ENCODE measurements at regions not wholly inside any gene's neighbourhood (a gene's known extent, or its start where the extent isn't known, plus 50 kb on each side); places are given as distances from the start of the nearest gene placed in this dataset.

GRCh38 chr3:71875461-71875947 is 90.6 kb upstream of the PROK2 start:
- no peak overlapping the region for H4K8ac ChIP-seq (ENCODE audit: low read depth, low read length)
- H3K4me3 ChIP-seq (ENCODE audit: low read length): no peak overlapping the region
- H3K23ac ChIP-seq (ENCODE audit: low read length): no peak overlapping the region
- no peaks in the 10 kb centered on the region for H3K27me3 ChIP-seq (ENCODE audit: insufficient read depth, low read length, poor library complexity)
- no peak overlapping the region for H3K4ac ChIP-seq (ENCODE audit: low read depth, low read length)
- no peaks in the 10 kb centered on the region for H3K36me3 ChIP-seq (ENCODE audit: control insufficient read depth, insufficient read depth, low read length)
- no peak overlapping the region for H4K5ac ChIP-seq (ENCODE audit: low read length)
- no peaks in the 10 kb centered on the region for H3K79me1 ChIP-seq (ENCODE audit: low read length)
- peak; percentile 99 for DNase-seq
- H3K18ac ChIP-seq (ENCODE audit: low read length): no peak overlapping the region
- WGBS (ENCODE audit: extremely low coverage, insufficient coverage, low lambda C conversion rate): no CpG with 5 or more reads among the region's 4 CpGs
- H3K4me1 ChIP-seq (ENCODE audit: control insufficient read depth, low read depth, low read length): peaks cover 10% of the 10 kb centered on the region
- no peak overlapping the region for H3K56ac ChIP-seq (ENCODE audit: low read length)
- no peak overlapping the region for H2AK5ac ChIP-seq (ENCODE audit: low read length)
- no peak overlapping the region for H2BK5ac ChIP-seq (ENCODE audit: low read length)
- H3K9ac ChIP-seq (ENCODE audit: low read length): no peak overlapping the region
- H3K4me2 ChIP-seq (ENCODE audit: low read length): no peak overlapping the region
- H3K27ac ChIP-seq (ENCODE audit: low read depth, low read length): no peak overlapping the region
- no peak overlapping the region for H2BK15ac ChIP-seq (replicated peaks; ENCODE audit: low read depth)
- H3K79me2 ChIP-seq (ENCODE audit: control insufficient read depth, insufficient read depth, low read length): no peaks in the 10 kb centered on the region
- H2BK120ac ChIP-seq (ENCODE audit: low read depth, low read length): no peak overlapping the region

DNA sequence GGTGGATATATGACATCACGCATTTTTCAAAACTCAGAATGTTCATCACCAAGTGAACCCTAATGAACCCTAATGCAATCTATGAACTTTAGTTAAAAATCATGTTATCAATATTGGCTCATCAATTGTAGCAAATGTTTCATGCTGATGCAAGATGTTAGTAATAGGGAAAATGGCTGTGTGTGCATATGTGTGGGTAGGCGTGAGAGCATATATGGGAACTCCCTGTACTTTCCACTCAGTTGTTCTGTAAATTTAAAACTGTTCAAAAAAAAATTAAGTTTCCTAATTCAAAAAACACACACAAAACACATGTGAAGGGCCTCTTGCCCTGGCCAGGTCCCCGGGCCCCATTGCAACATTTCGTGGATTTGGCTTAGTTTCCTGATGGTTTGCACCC is 89.7 kb upstream of the PROK2 start:
- Histone ChIP-seq H3K4me2 (ENCODE audit: low read length) (no peak overlapping the region), H3K9ac (ENCODE audit: low read length) (no peak overlapping the region), H2BK5ac (ENCODE audit: low read length) (no peak overlapping the region), H2BK120ac (ENCODE audit: low read depth, low read length) (no peak overlapping the region), H2AK5ac (ENCODE audit: low read length) (no peak overlapping the region), H4K5ac (ENCODE audit: low read length) (no peak overlapping the region), H3K4me3 (ENCODE audit: low read length) (no peak overlapping the region), H3K18ac (ENCODE audit: low read length) (no peak overlapping the region), H3K56ac (ENCODE audit: low read length) (no peak overlapping the region), H3K4me1 (ENCODE audit: control insufficient read depth, low read depth, low read length) (peaks cover 10% of the 10 kb centered on the region), H2BK15ac (replicated peaks; ENCODE audit: low read depth) (no peak overlapping the region), H3K36me3 (ENCODE audit: control insufficient read depth, insufficient read depth, low read length) (no peaks in the 10 kb centered on the region), H3K4ac (ENCODE audit: low read depth, low read length) (no peak overlapping the region), H3K27me3 (ENCODE audit: insufficient read depth, low read length, poor library complexity) (no peaks in the 10 kb centered on the region), H3K27ac (ENCODE audit: low read depth, low read length) (no peak overlapping the region), H3K79me2 (ENCODE audit: control insufficient read depth, insufficient read depth, low read length) (no peaks in the 10 kb centered on the region), H3K79me1 (ENCODE audit: low read length) (no peaks in the 10 kb centered on the region), H4K8ac (ENCODE audit: low read depth, low read length) (no peak overlapping the region), H3K23ac (ENCODE audit: low read length) (no peak overlapping the region)
- no peak for DNase-seq
- no CpG with 5 or more reads among the region's 4 CpGs for WGBS (ENCODE audit: extremely low coverage, insufficient coverage, low lambda C conversion rate)

- Histone ChIP-seq H3K23ac (ENCODE audit: low read length) (no peak overlapping the region), H3K4me1 (ENCODE audit: control insufficient read depth, low read depth, low read length) (peaks cover 10% of the 10 kb centered on the region), H3K27ac (ENCODE audit: low read depth, low read length) (no peak overlapping the region), H2BK15ac (replicated peaks; ENCODE audit: low read depth) (no peak overlapping the region), H3K9ac (ENCODE audit: low read length) (no peak overlapping the region), H4K5ac (ENCODE audit: low read length) (no peak overlapping the region), H2BK5ac (ENCODE audit: low read length) (no peak overlapping the region), H3K4me3 (ENCODE audit: low read length) (no peak overlapping the region), H3K4me2 (ENCODE audit: low read length) (no peak overlapping the region), H3K18ac (ENCODE audit: low read length) (no peak overlapping the region), H3K79me1 (ENCODE audit: low read length) (no peaks in the 10 kb centered on the region), H3K27me3 (ENCODE audit: insufficient read depth, low read length, poor library complexity) (no peaks in the 10 kb centered on the region), H3K56ac (ENCODE audit: low read length) (no peak overlapping the region), H3K36me3 (ENCODE audit: control insufficient read depth, insufficient read depth, low read length) (no peaks in the 10 kb centered on the region), H2BK120ac (ENCODE audit: low read depth, low read length) (no peak overlapping the region), H2AK5ac (ENCODE audit: low read length) (no peak overlapping the region), H3K79me2 (ENCODE audit: control insufficient read depth, insufficient read depth, low read length) (no peaks in the 10 kb centered on the region), H4K8ac (ENCODE audit: low read depth, low read length) (no peak overlapping the region), H3K4ac (ENCODE audit: low read depth, low read length) (no peak overlapping the region)
- WGBS (ENCODE audit: extremely low coverage, insufficient coverage, low lambda C conversion rate): no CpG with 5 or more reads among the region's 10 CpGs
- peak; percentile 85 for DNase-seq
Measured at GRCh38 chr3:71873093-71873611, 88.2 kb upstream of the PROK2 start.

GRCh38 chr3:71872256-71872655 is 87.3 kb upstream of the PROK2 start:
- Histone ChIP-seq H3K27ac (ENCODE audit: low read depth, low read length) (no peak overlapping the region), H3K4ac (ENCODE audit: low read depth, low read length) (no peak overlapping the region), H2BK15ac (replicated peaks; ENCODE audit: low read depth) (no peak overlapping the region), H2BK120ac (ENCODE audit: low read depth, low read length) (no peak overlapping the region), H3K4me1 (ENCODE audit: control insufficient read depth, low read depth, low read length) (peaks cover 8% of the 10 kb centered on the region), H3K27me3 (ENCODE audit: insufficient read depth, low read length, poor library complexity) (no peaks in the 10 kb centered on the region), H2BK5ac (ENCODE audit: low read length) (no peak overlapping the region), H3K4me3 (ENCODE audit: low read length) (no peak overlapping the region), H3K9ac (ENCODE audit: low read length) (no peak overlapping the region), H3K23ac (ENCODE audit: low read length) (no peak overlapping the region), H4K5ac (ENCODE audit: low read length) (no peak overlapping the region), H3K79me1 (ENCODE audit: low read length) (no peaks in the 10 kb centered on the region), H2AK5ac (ENCODE audit: low read length) (no peak overlapping the region), H3K36me3 (ENCODE audit: control insufficient read depth, insufficient read depth, low read length) (no peaks in the 10 kb centered on the region), H4K8ac (ENCODE audit: low read depth, low read length) (no peak overlapping the region), H3K4me2 (ENCODE audit: low read length) (no peak overlapping the region), H3K56ac (ENCODE audit: low read length) (no peak overlapping the region), H3K18ac (ENCODE audit: low read length) (no peak overlapping the region), H3K79me2 (ENCODE audit: control insufficient read depth, insufficient read depth, low read length) (no peaks in the 10 kb centered on the region)
- DNase-seq: no peak
- no CpG with 5 or more reads among the region's 2 CpGs for WGBS (ENCODE audit: extremely low coverage, insufficient coverage, low lambda C conversion rate)

DNA sequence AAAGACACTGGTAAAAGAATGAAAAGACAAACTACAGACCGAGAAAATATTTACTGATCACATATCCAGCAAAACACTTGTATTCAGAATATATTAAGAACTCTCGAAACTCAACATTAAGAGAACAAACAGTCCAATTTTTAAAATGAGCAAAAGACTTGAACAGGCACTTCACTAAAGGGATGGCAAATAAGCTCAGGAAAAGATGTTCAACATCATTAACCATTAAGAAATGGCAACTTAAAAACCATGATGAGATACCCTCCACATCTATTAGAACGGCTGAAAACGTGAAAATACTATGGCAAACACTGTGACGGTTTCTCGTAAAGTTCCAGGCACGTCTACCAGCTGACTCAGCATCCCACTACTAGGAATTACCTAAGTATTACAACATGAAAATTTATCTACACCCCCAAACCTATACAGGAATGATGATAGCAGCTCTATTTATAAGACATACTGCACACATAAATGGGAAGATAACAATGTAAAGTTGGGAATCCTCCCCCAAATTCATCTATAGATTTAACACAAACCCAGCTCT is 86.1 kb upstream of the PROK2 start:
- Histone ChIP-seq H2BK5ac (ENCODE audit: low read length) (no peak overlapping the region), H3K4me2 (ENCODE audit: low read length) (no peak overlapping the region), H3K27ac (ENCODE audit: low read depth, low read length) (no peak overlapping the region), H3K4ac (ENCODE audit: low read depth, low read length) (no peak overlapping the region), H2BK120ac (ENCODE audit: low read depth, low read length) (no peak overlapping the region), H3K79me1 (ENCODE audit: low read length) (no peaks in the 10 kb centered on the region), H3K9ac (ENCODE audit: low read length) (no peak overlapping the region), H3K56ac (ENCODE audit: low read length) (no peak overlapping the region), H3K27me3 (ENCODE audit: insufficient read depth, low read length, poor library complexity) (no peaks in the 10 kb centered on the region), H3K4me3 (ENCODE audit: low read length) (no peak overlapping the region), H4K8ac (ENCODE audit: low read depth, low read length) (no peak overlapping the region), H3K36me3 (ENCODE audit: control insufficient read depth, insufficient read depth, low read length) (no peaks in the 10 kb centered on the region), H2BK15ac (replicated peaks; ENCODE audit: low read depth) (no peak overlapping the region), H3K23ac (ENCODE audit: low read length) (no peak overlapping the region), H4K5ac (ENCODE audit: low read length) (no peak overlapping the region), H3K18ac (ENCODE audit: low read length) (no peak overlapping the region), H2AK5ac (ENCODE audit: low read length) (no peak overlapping the region), H3K79me2 (ENCODE audit: control insufficient read depth, insufficient read depth, low read length) (no peaks in the 10 kb centered on the region), H3K4me1 (ENCODE audit: control insufficient read depth, low read depth, low read length) (peaks cover 2% of the 10 kb centered on the region)
- no CpG with 5 or more reads among the region's 7 CpGs for WGBS (ENCODE audit: extremely low coverage, insufficient coverage, low lambda C conversion rate)
- DNase-seq: no peak

DNA sequence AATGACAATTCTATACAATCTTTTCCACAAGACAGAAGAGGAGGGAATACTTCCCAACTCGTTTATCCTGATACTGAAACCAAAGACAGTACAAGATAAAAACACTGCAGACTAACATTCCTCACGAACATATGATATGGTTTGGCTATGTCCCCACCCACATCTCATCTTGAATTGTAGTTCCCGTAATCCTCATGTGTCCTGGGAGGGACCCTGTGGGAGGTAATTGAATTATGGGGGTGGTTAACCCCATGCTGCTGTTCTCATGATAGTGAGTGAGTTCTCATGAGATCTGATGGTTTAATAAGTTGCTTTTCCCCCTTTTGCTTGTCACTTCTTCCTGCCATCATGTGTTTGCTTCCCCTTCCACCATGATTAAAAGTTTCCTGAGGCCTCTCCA is 83.9 kb upstream of the PROK2 start:
- DNase-seq: peak; percentile 41
- H3K79me2 ChIP-seq (ENCODE audit: control insufficient read depth, insufficient read depth, low read length): no peaks in the 10 kb centered on the region
- no CpG with 5 or more reads among the region's 3 CpGs for WGBS (ENCODE audit: extremely low coverage, insufficient coverage, low lambda C conversion rate)

More for the DNA sequence above, 83.9 kb upstream of the PROK2 start:
- Histone ChIP-seq H4K8ac (ENCODE audit: low read depth, low read length) (no peak overlapping the region), H2AK5ac (ENCODE audit: low read length) (no peak overlapping the region), H3K4ac (ENCODE audit: low read depth, low read length) (no peak overlapping the region), H3K9ac (ENCODE audit: low read length) (no peak overlapping the region), H3K36me3 (ENCODE audit: control insufficient read depth, insufficient read depth, low read length) (no peaks in the 10 kb centered on the region), H2BK5ac (ENCODE audit: low read length) (no peak overlapping the region), H3K23ac (ENCODE audit: low read length) (no peak overlapping the region), H3K18ac (ENCODE audit: low read length) (no peak overlapping the region), H3K27me3 (ENCODE audit: insufficient read depth, low read length, poor library complexity) (no peaks in the 10 kb centered on the region), H3K79me1 (ENCODE audit: low read length) (no peaks in the 10 kb centered on the region), H3K4me3 (ENCODE audit: low read length) (no peak overlapping the region), H3K56ac (ENCODE audit: low read length) (no peak overlapping the region), H3K4me2 (ENCODE audit: low read length) (no peak overlapping the region), H3K4me1 (ENCODE audit: control insufficient read depth, low read depth, low read length) (no peaks in the 10 kb centered on the region), H4K5ac (ENCODE audit: low read length) (no peak overlapping the region), H3K27ac (ENCODE audit: low read depth, low read length) (no peak overlapping the region), H2BK120ac (ENCODE audit: low read depth, low read length) (no peak overlapping the region), H2BK15ac (replicated peaks; ENCODE audit: low read depth) (no peak overlapping the region)

All from mesendoderm (in vitro differentiated cells).